ENCODE measurements at regions not wholly inside any gene's neighbourhood (a gene's known extent, or its start where the extent isn't known, plus 50 kb on each side); places are given as distances from the start of the nearest gene placed in this dataset.

GRCh38 chr10:29826221-29826620 is 191.4 kb upstream of the SVIL start:
- Histone ChIP-seq H3K4me1 (ENCODE audit: insufficient read depth, low read length) (peaks cover 19% of the 10 kb centered on the region), H3K79me2 (ENCODE audit: insufficient read depth, low read length) (no peaks in the 10 kb centered on the region), H3K36me3 (replicated peaks in 1 of 2; ENCODE audit: control insufficient read depth in 1 of 2, insufficient read depth in 2 of 2, low read length in 2 of 2) (no peaks in the 10 kb centered on the region), H3K27me3 (ENCODE audit: control insufficient read depth in 1 of 2, insufficient read depth in 2 of 2, low read length in 2 of 2) (peaks cover 2 to 8% of the 10 kb centered on the region in 2 experiments; a peak in 2 of 5 replicates), H3K9me3 (ENCODE audit: low read length) (no peaks in the 10 kb centered on the region), H3K27ac (ENCODE audit: extremely low read length, insufficient read depth, low read length) (no peak overlapping the region), H4K20me1 (ENCODE audit: insufficient read depth, low read length) (no peaks in the 10 kb centered on the region), H3K9ac (ENCODE audit: insufficient read depth, low read depth, low read length) (no peak overlapping the region), H3K4me2 (ENCODE audit: low read depth, low read length) (no peak overlapping the region), H2AFZ (ENCODE audit: low read length) (no peak overlapping the region), H3K4me3 (replicated peaks in 1 of 3; ENCODE audit: insufficient read depth in 1 of 3, low read depth in 2 of 3, low read length in 3 of 3) (no peak overlapping the region)
- in situ Hi-C loops (cut with HindIII; ENCODE audit: extremely low pct_ligation_motif_present, low pct_unique_long_range_greater_than_20kb) (no loop called here), intact Hi-C loops (cut with micrococcal nuclease; ENCODE audit: unreplicated experiment) (no loop called here)
- WGBS (ENCODE audit: low lambda C conversion rate) = 62% methylated on average over 5 of the region's 5 CpGs
- ATAC-seq (no peak), DNase-seq (ENCODE audit: low spot score) (no peak), FAIRE-seq (no peak)
- ChIA-PET CTCF (ENCODE audit: low intra/inter-chr PET ratio, low total read pairs) (no interaction called here), POLR2A (no interaction called here)
- TF ChIP-seq ZBTB34 (CRISPR knock-in tag; IDR thresholded peaks at IDR 0.05) = no peak
- no peak for TF ChIP-seq ZNF564 (CRISPR knock-in tag; IDR thresholded peaks at IDR 0.05)
- no peak for TF ChIP-seq ZNF598 (CRISPR knock-in tag; IDR thresholded peaks at IDR 0.05; ENCODE audit: borderline replicate concordance)
- TF ChIP-seq ZNF260 (CRISPR knock-in tag; IDR thresholded peaks at IDR 0.05; ENCODE audit: borderline replicate concordance, low read depth) = no peak
- no peak for TF ChIP-seq HNF4A (CRISPR knock-in tag; IDR thresholded peaks at IDR 0.05)
- TF ChIP-seq AFF4 (CRISPR knock-in tag; IDR thresholded peaks at IDR 0.05) = no peak
- no peak for TF ChIP-seq ZNF782 (CRISPR knock-in tag; IDR thresholded peaks at IDR 0.05; ENCODE audit: borderline replicate concordance)
- no peak for TF ChIP-seq DR1 (CRISPR knock-in tag; IDR thresholded peaks at IDR 0.05)
- TF ChIP-seq ISX (CRISPR knock-in tag; conservative IDR thresholded peaks at IDR 0.05) = no peak
- no peak for TF ChIP-seq ARNT (IDR thresholded peaks at IDR 0.05)
- TF ChIP-seq CREBL2 (CRISPR knock-in tag; IDR thresholded peaks at IDR 0.05; ENCODE audit: borderline replicate concordance) = no peak
- TF ChIP-seq FOXO4 (CRISPR knock-in tag; conservative IDR thresholded peaks at IDR 0.05) = no peak
- no peak for TF ChIP-seq GMEB1 (CRISPR knock-in tag; IDR thresholded peaks at IDR 0.05; ENCODE audit: borderline replicate concordance)
- TF ChIP-seq TARDBP (CRISPR knock-in tag; IDR thresholded peaks at IDR 0.05) = no peak
- no peak for TF ChIP-seq SMAD9 (CRISPR knock-in tag; IDR thresholded peaks at IDR 0.05)
- no peak for TF ChIP-seq EHMT2 (IDR thresholded peaks at IDR 0.05; ENCODE audit: borderline replicate concordance, low read depth, low read length)
- TF ChIP-seq SMC3 (IDR thresholded peaks at IDR 0.05; ENCODE audit: low read length) = no peak
- BruUV-seq (replicated peaks) = no TSS peak
